ENCODE measurements at regions not wholly inside any gene's neighbourhood (a gene's known extent, or its start where the extent isn't known, plus 50 kb on each side); places are given as distances from the start of the nearest gene placed in this dataset.

DNA sequence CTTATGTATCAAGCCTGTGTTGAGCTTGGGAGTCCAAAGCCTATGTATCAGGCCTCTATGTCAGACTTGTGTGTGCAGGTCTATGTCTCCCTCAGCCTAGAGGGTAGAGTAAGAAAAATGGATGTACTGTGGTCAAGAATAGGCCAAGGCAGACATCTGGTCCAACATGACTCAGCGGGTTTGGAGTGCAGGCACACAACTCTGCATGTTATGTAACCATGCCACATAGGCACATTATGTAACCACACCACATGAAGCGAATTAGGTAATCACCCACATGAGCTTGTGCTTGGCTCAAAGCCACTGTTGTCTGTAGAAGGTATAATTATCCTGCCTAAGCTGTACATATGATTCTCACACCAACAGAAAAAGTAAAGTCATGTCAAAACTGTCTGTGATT lies 1190.5 kb upstream of the EYS start:
- H3K4me3 ChIP-seq (ENCODE audit: control insufficient read depth, low read depth, low read length): no peak overlapping the region
- TF ChIP-seq, protein P1, sequence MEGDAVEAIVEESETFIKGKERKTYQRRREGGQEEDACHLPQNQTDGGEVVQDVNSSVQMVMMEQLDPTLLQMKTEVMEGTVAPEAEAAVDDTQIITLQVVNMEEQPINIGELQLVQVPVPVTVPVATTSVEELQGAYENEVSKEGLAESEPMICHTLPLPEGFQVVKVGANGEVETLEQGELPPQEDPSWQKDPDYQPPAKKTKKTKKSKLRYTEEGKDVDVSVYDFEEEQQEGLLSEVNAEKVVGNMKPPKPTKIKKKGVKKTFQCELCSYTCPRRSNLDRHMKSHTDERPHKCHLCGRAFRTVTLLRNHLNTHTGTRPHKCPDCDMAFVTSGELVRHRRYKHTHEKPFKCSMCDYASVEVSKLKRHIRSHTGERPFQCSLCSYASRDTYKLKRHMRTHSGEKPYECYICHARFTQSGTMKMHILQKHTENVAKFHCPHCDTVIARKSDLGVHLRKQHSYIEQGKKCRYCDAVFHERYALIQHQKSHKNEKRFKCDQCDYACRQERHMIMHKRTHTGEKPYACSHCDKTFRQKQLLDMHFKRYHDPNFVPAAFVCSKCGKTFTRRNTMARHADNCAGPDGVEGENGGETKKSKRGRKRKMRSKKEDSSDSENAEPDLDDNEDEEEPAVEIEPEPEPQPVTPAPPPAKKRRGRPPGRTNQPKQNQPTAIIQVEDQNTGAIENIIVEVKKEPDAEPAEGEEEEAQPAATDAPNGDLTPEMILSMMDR (conservative IDR thresholded peaks at IDR 0.05; ENCODE audit: control insufficient read depth, insufficient read depth, low read depth, low read length): no peak
- DNase-seq (ENCODE audit: low read depth): peak; percentile 58

DNA sequence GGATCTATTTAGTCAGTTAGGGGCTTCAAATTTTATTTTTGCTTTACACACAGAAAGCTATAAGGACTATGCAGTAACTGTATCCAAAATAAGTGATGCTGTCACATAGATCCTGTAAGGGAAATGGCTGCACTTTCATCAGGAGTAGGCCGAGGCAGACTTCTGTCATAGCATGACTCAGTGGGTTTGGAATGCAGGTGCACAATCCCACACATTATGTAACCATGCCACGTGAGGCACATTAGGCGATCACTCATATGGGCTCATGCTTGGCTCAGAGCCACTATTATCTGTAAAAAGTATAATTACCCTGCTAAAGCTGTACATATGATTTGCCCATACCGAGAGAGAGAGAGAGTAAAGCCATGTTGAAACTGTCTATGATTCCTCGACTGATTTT lies 1189.4 kb upstream of the EYS start:
- DNase-seq (ENCODE audit: low read depth): no peak
- H3K4me3 ChIP-seq (ENCODE audit: control insufficient read depth, low read depth, low read length): no peak overlapping the region
- TF ChIP-seq, protein P1 (conservative IDR thresholded peaks at IDR 0.05; ENCODE audit: control insufficient read depth, insufficient read depth, low read depth, low read length): no peak

DNA sequence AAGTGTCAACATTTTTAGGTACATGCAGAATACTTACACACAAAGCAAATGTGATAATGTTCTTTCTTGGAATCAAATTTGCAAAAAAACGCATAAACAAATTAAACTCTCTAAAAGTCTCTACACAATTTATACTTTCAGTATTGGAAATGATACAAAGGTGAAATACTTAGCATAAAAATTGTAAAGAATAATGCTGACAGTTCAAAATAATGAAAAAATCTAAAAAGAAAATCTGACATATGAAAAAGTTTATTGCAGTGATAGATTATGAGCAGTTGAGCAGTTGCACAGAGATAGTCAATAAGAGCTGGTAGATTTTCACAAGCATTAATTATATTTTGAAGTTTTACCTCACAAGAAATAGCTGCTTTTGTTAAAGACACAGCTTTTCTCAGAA lies 1176.4 kb upstream of the EYS start:
- no peak for DNase-seq (ENCODE audit: low read depth)
- TF ChIP-seq, protein P1 (conservative IDR thresholded peaks at IDR 0.05; ENCODE audit: control insufficient read depth, insufficient read depth, low read depth, low read length): no peak
- no peak overlapping the region for H3K4me3 ChIP-seq (ENCODE audit: control insufficient read depth, low read depth, low read length)

DNA sequence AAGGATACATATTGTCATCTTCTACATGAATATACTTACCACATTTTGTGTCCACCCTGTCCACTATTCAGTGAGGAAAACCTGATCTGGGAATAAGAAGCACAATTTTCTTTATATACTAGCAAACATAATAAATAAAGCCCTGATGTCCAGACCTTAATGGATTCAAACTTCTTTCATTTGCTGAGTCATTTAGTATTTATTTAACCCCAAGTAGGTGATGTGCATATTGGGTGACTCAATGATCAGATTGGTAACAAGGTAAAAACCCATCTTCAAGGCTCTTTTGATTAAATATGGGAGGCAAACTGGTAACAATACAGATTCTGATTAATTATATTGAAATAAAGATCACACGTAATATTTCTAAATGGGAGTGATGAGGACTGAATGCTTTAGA lies 1159.8 kb upstream of the EYS start:
- TF ChIP-seq, protein P1 (conservative IDR thresholded peaks at IDR 0.05; ENCODE audit: control insufficient read depth, insufficient read depth, low read depth, low read length): no peak
- H3K4me3 ChIP-seq (ENCODE audit: control insufficient read depth, low read depth, low read length): no peak overlapping the region
- peak; percentile 0 for DNase-seq (ENCODE audit: low read depth)

DNA sequence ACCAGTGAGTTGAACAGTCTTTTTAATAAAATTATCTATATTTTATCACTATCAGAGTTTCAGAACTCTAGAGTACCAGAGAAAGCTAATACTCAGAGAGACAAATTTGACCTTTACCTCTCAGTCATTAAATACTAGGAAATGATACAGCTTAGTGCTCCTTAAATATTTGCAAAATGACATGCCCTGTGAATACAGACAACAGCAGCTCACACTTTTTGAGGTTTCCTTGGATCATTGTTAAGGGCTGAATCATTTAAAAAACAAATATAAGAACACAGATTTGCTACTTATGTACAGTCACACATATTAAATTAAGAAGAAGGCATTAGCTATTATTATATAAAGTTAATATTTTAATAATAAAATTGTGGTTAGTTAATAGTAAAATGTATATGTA lies 1158.7 kb upstream of the EYS start:
- no peak overlapping the region for H3K4me3 ChIP-seq (ENCODE audit: control insufficient read depth, low read depth, low read length)
- TF ChIP-seq, protein P1 (conservative IDR thresholded peaks at IDR 0.05; ENCODE audit: control insufficient read depth, insufficient read depth, low read depth, low read length): no peak
- peak; percentile 19 for DNase-seq (ENCODE audit: low read depth)

DNA sequence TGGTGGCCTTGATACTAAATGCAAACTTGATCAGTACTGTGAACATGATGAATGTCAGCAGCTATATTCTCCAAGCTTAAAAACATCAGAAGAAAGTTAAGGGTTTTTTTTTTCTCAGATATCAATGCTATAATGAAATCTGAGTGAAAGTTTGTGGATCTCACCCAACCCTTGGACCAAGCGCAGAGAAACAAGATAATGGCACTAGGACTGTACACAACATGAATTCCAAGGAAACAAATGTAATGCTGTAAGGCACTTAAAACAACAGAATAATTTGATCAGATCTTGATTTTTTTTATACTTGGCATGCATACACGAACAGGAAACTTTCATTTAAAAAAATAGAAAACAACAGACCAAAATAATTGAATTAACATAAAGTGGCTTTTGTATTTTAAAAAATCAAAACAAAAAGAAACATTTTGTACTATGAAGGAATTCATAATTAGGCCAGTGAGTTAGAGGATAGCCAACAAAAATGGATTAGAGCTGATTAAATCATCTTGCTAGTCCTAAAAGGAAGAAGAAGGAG lies 1154.0 kb upstream of the EYS start:
- DNase-seq (ENCODE audit: low read depth): no peak
- no peak overlapping the region for H3K4me3 ChIP-seq (ENCODE audit: control insufficient read depth, low read depth, low read length)
- TF ChIP-seq, protein P1 (conservative IDR thresholded peaks at IDR 0.05; ENCODE audit: control insufficient read depth, insufficient read depth, low read depth, low read length): no peak

DNA sequence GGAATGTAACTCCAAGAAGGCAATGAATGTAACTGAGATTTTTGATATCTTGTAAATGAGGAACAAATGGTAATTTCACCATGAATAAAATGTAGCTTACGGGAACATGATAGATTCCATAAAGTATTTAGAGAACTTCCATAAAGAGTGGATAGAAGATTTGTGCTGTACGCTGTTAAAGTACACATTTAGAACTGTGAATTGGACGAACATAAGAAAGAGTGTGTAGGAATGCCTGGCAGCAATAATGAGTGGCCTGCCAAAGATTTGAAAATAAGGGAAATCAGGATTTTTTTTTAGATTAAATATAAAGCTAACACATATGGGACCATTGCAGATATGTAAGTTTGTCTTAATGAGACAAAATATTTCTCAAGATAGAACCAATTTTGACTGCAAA lies 1153.3 kb upstream of the EYS start:
- H3K4me3 ChIP-seq (ENCODE audit: control insufficient read depth, low read depth, low read length): no peak overlapping the region
- TF ChIP-seq, protein P1 (conservative IDR thresholded peaks at IDR 0.05; ENCODE audit: control insufficient read depth, insufficient read depth, low read depth, low read length): no peak
- DNase-seq (ENCODE audit: low read depth): no peak
